Activated CD8-positive, alpha-beta T cell treated with anti-CD3 and anti-CD28 coated beads for 36 hours (primary cell): ENCODE measurements at regions not wholly inside any gene's neighbourhood (a gene's known extent, or its start where the extent isn't known, plus 50 kb on each side); places are given as distances from the start of the nearest gene placed in this dataset.

Source experiments
- ATAC-seq: fragments of 200-7000 bp; cut with Tn5 transposase; one replicate; pipeline ENCODE4 v1.10.0; 2021; ENCODE audit warnings: mild to moderate bottlenecking, moderate library complexity
- CTCF ChIA-PET: fragments of 350-600 bp; sonication (Branson Sonifier 250); formaldehyde crosslinking; loops from one replicate; lab custom pipeline; 2021; ENCODE audit warnings: antibody characterized with exemption; lab: Charles Lee
- POLR2A ChIA-PET: fragments of 350-600 bp; sonication (Branson Sonifier 250); formaldehyde crosslinking; loops from one replicate; lab custom pipeline; 2021; ENCODE audit warnings: antibody characterized with exemption; lab: Charles Lee
- DNase-seq: peaks from one replicate; pipeline ENCODE4 v3.0.0-alpha.2; 2020
- H3K27ac Mint-ChIP-seq: one replicate; pipeline ENCODE4 v1.8.0; 2021; ENCODE audit warnings: mild to moderate bottlenecking, mixed read lengths
- H3K27me3 Mint-ChIP-seq: one replicate; pipeline ENCODE4 v1.8.0; 2021; ENCODE audit warnings: mixed read lengths
- H3K36me3 Mint-ChIP-seq: one replicate; pipeline ENCODE4 v1.8.0; 2021; ENCODE audit warnings: low read depth, mixed read lengths
- H3K4me1 Mint-ChIP-seq: one replicate; pipeline ENCODE4 v1.8.0; 2021; ENCODE audit warnings: low read depth, mixed read lengths
- H3K4me3 Mint-ChIP-seq: one replicate; pipeline ENCODE4 v1.8.0; 2021; ENCODE audit warnings: mild to moderate bottlenecking, moderate library complexity, mixed read lengths
- H3K9me3 Mint-ChIP-seq: one replicate; pipeline ENCODE4 v1.8.0; 2021; ENCODE audit warnings: mixed read lengths
- CTCF ChIP-seq: fragments of 200-600 bp; IDR thresholded peaks from one replicate; pipeline ENCODE4 v1.8.0; 2022; ENCODE audit warnings: antibody characterized with exemption, mild to moderate bottlenecking
- intact Hi-C: fragments of 100-400 bp; cut with micrococcal nuclease; formaldehyde crosslinking; loops from one replicate; pipeline ENCODE4 v1.10.0; 2022

GRCh38 chr1:219805191-219805590 is 123.2 kb downstream of the SLC30A10 start:
- intact Hi-C loops, result no loop called here
- Mint-ChIP-seq H3K4me3 (no peak overlapping the region), H3K9me3 (no peaks in the 10 kb centered on the region), H3K27me3 (peaks cover 2% of the 10 kb centered on the region), H3K27ac (no peak overlapping the region), H3K4me1 (no peaks in the 10 kb centered on the region), H3K36me3 (no peaks in the 10 kb centered on the region)
- DNase-seq, result no peak
- ChIA-PET POLR2A (no interaction called here), CTCF (no interaction called here)
- ATAC-seq, result no peak
- no peak for TF ChIP-seq CTCF

- no peak for TF ChIP-seq CTCF
- H3K4me3 Mint-ChIP-seq, result no peak overlapping the region
- no peaks in the 10 kb centered on the region for H3K9me3 Mint-ChIP-seq
- no peaks in the 10 kb centered on the region for H3K36me3 Mint-ChIP-seq
- intact Hi-C loops, result no loop called here
- no peaks in the 10 kb centered on the region for H3K4me1 Mint-ChIP-seq
- ChIA-PET CTCF (no interaction called here), POLR2A (no interaction called here)
- no peak overlapping the region for H3K27ac Mint-ChIP-seq
- no peaks in the 10 kb centered on the region for H3K27me3 Mint-ChIP-seq
- DNase-seq (no peak), ATAC-seq (no peak)
Observed at GRCh38 chr1:219801156-219801820, 127.1 kb downstream of the SLC30A10 start.

GRCh38 chr1:219798283-219799030 is 129.9 kb downstream of the SLC30A10 start:
- H3K27ac Mint-ChIP-seq, result no peak overlapping the region
- no peaks in the 10 kb centered on the region for H3K36me3 Mint-ChIP-seq
- DNase-seq (no peak), ATAC-seq (no peak)
- no peak overlapping the region for H3K4me3 Mint-ChIP-seq
- CTCF ChIA-PET, result no interaction called here
- intact Hi-C loops, result no loop called here
- TF ChIP-seq CTCF, result no peak
- POLR2A ChIA-PET, result no interaction called here
- H3K4me1 Mint-ChIP-seq, result no peaks in the 10 kb centered on the region
- H3K9me3 Mint-ChIP-seq, result no peaks in the 10 kb centered on the region
- H3K27me3 Mint-ChIP-seq, result peaks cover 11% of the 10 kb centered on the region

- CTCF ChIA-PET, result no interaction called here
- TF ChIP-seq CTCF, result no peak
- H3K4me1 Mint-ChIP-seq, result no peaks in the 10 kb centered on the region
- DNase-seq (no peak), ATAC-seq (no peak)
- peaks cover 11% of the 10 kb centered on the region for H3K27me3 Mint-ChIP-seq
- H3K9me3 Mint-ChIP-seq, result no peaks in the 10 kb centered on the region
- POLR2A ChIA-PET, result no interaction called here
- intact Hi-C loops, result no loop called here
- no peak overlapping the region for H3K4me3 Mint-ChIP-seq
- no peaks in the 10 kb centered on the region for H3K36me3 Mint-ChIP-seq
- H3K27ac Mint-ChIP-seq, result no peak overlapping the region
Observed at GRCh38 chr1:219797683-219798082, 130.7 kb downstream of the SLC30A10 start.

- intact Hi-C loops, result no loop called here
- ATAC-seq (no peak), DNase-seq (no peak)
- Mint-ChIP-seq H3K4me3 (no peak overlapping the region), H3K27me3 (peaks cover 11% of the 10 kb centered on the region), H3K4me1 (no peaks in the 10 kb centered on the region), H3K36me3 (no peaks in the 10 kb centered on the region), H3K27ac (no peak overlapping the region), H3K9me3 (no peaks in the 10 kb centered on the region)
- TF ChIP-seq CTCF, result no peak
- CTCF ChIA-PET, result no interaction called here
- POLR2A ChIA-PET, result interaction anchor here (0.9 kb wide), 1 partner anchor 112 kb away, joined by 3 read pairs; no protein-coding TSS in a partner anchor
Observed at GRCh38 chr1:219797009-219797408, 131.3 kb downstream of the SLC30A10 start.
